Omental fat pad (tissue), 3 donors: ENCODE measurements at regions not wholly inside any gene's neighbourhood (a gene's known extent, or its start where the extent isn't known, plus 50 kb on each side); places are given as distances from the start of the nearest gene placed in this dataset.

ENCODE experiments used
- ATAC-seq: fragments of 150-250 bp; one replicate; pipeline ENCODE4 v1.9.1; 2016; ENCODE audit warnings: mild to moderate bottlenecking, moderate library complexity; ENCODE audit not compliant: low FRiP score
- DNase-seq: peaks from one replicate; pipeline ENCODE4 v3.0.0-alpha.2; 2019; ENCODE audit warnings: low spot score
- CTCF ChIP-seq, 3 donors: fragments of 450-650 bp; IDR thresholded peaks; one replicate each; pipeline ENCODE4 v1.5.1; 2016 to 2017; ENCODE audit warnings: antibody characterized with exemption in 3 of 3, mild to moderate bottlenecking in 3 of 3, moderate library complexity in 2 of 3

GRCh38 chrX:151854726-151855495, 57.8 kb upstream of the MAGEA4 start:
- ATAC-seq (no peak), DNase-seq (no peak)
- TF ChIP-seq CTCF (IDR thresholded peaks at IDR 0.05): no peak

GRCh38 chrX:151859481-151859880, 53.2 kb upstream of the MAGEA4 start:
- ATAC-seq: no peak
- no peak for TF ChIP-seq CTCF (IDR thresholded peaks at IDR 0.05)
- DNase-seq: no peak

- DNase-seq (no peak), ATAC-seq (no peak)
- no peak for TF ChIP-seq CTCF (IDR thresholded peaks at IDR 0.05)
Observed at GRCh38 chrX:151860827-151861226, 51.9 kb upstream of the MAGEA4 start.
